ENCODE measurements at regions not wholly inside any gene's neighbourhood (a gene's known extent, or its start where the extent isn't known, plus 50 kb on each side); places are given as distances from the start of the nearest gene placed in this dataset.

GRCh38 chr1:177620636-177621190 is 349.1 kb downstream of the SEC16B start:
- Histone ChIP-seq H3K9me3 (ENCODE audit: control extremely low read depth in 1 of 3, control insufficient read depth in 2 of 3, insufficient read depth in 1 of 3, low read length in 2 of 3) (peaks cover 0 to 2% (median 0%) of the 10 kb centered on the region in 3 donors), H3K4me1 (ENCODE audit: control insufficient read depth in 2 of 2, insufficient read depth in 2 of 2, low read length in 2 of 2) (no peaks in the 10 kb centered on the region), H3K36me3 (replicated peaks in 1 of 2; ENCODE audit: control extremely low read depth in 1 of 2, control insufficient read depth in 1 of 2, extremely low read depth in 1 of 2, insufficient read depth in 2 of 2, low read length in 1 of 2) (no peaks in the 10 kb centered on the region), H3K4me3 (ENCODE audit: control extremely low read depth in 1 of 5, extremely low read depth in 1 of 5, insufficient read depth in 1 of 5, low read depth in 2 of 5, low read length in 4 of 5) (no peak overlapping the region), H3K4me2 (replicated peaks; ENCODE audit: low read depth, low read length, poor library complexity, severe bottlenecking) (no peak overlapping the region), H3K79me2 (ENCODE audit: control insufficient read depth, insufficient read depth, low read length) (no peaks in the 10 kb centered on the region), H3K27ac (ENCODE audit: low read length in 2 of 2) (no peak overlapping the region), H3K9ac (ENCODE audit: low read length) (no peak overlapping the region), H3K27me3 (replicated peaks in 1 of 4; ENCODE audit: control extremely low read depth in 1 of 4, control insufficient read depth in 3 of 4, insufficient read depth in 4 of 4, low read length in 3 of 4) (no peaks in the 10 kb centered on the region), H4K20me1 (ENCODE audit: control insufficient read depth, insufficient read depth, low read length, poor library complexity, severe bottlenecking) (no peaks in the 10 kb centered on the region), H2AFZ (ENCODE audit: insufficient read depth, low read depth, low read length, poor library complexity, severe bottlenecking) (no peak overlapping the region)
- intact Hi-C loops (cut with micrococcal nuclease): no loop called here
- Mint-ChIP-seq H3K9me3 (ENCODE audit: insufficient read depth) (peaks cover 2% of the 10 kb centered on the region), H3K4me3 (no peak overlapping the region), H3K27me3 (no peaks in the 10 kb centered on the region), H3K4me1 (no peaks in the 10 kb centered on the region), H3K27ac (no peak overlapping the region)
- DNase-seq: no peak
- ChIA-PET CTCF (no interaction called here), POLR2A (no interaction called here)
- 79% methylated on average over 2 of the region's 4 CpGs for WGBS (ENCODE audit: insufficient coverage)
- no peak for TF ChIP-seq CTCF (IDR thresholded peaks at IDR 0.05)
- no peak for TF ChIP-seq EZH2 (IDR thresholded peaks at IDR 0.05; ENCODE audit: borderline replicate concordance, insufficient read depth, low read depth, low read length, poor library complexity, severe bottlenecking)
- ATAC-seq (ENCODE audit: low read depth): no peak

- WGBS (ENCODE audit: insufficient coverage): 60% methylated on average over 1 of the region's 3 CpGs
- POLR2A ChIA-PET: no interaction called here
- Mint-ChIP-seq H3K9me3 (ENCODE audit: insufficient read depth) (no peaks in the 10 kb centered on the region), H3K27ac (no peak overlapping the region), H3K4me3 (no peak overlapping the region), H3K27me3 (no peaks in the 10 kb centered on the region), H3K4me1 (no peaks in the 10 kb centered on the region)
- no peak overlapping the region for H2AFZ ChIP-seq (ENCODE audit: insufficient read depth, low read depth, low read length, poor library complexity, severe bottlenecking)
- DNase-seq (no peak), ATAC-seq (ENCODE audit: low read depth) (no peak)
- no peaks in the 10 kb centered on the region for H3K36me3 ChIP-seq (replicated peaks in 1 of 2; ENCODE audit: control extremely low read depth in 1 of 2, control insufficient read depth in 1 of 2, extremely low read depth in 1 of 2, insufficient read depth in 2 of 2, low read length in 1 of 2)
- peaks cover 0 to 8% (median 0%) of the 10 kb centered on the region in 3 donors for H3K9me3 ChIP-seq (ENCODE audit: control extremely low read depth in 1 of 3, control insufficient read depth in 2 of 3, insufficient read depth in 1 of 3, low read length in 2 of 3)
- H3K9ac ChIP-seq (ENCODE audit: low read length): no peak overlapping the region
- TF ChIP-seq EZH2 (IDR thresholded peaks at IDR 0.05; ENCODE audit: borderline replicate concordance, insufficient read depth, low read depth, low read length, poor library complexity, severe bottlenecking): no peak
- no peak for TF ChIP-seq CTCF (IDR thresholded peaks at IDR 0.05)
- no peak overlapping the region for H3K4me3 ChIP-seq (ENCODE audit: control extremely low read depth in 1 of 5, extremely low read depth in 1 of 5, insufficient read depth in 1 of 5, low read depth in 2 of 5, low read length in 4 of 5)
- H3K27ac ChIP-seq (ENCODE audit: low read length in 2 of 2): no peak overlapping the region
- H3K27me3 ChIP-seq (replicated peaks in 1 of 4; ENCODE audit: control extremely low read depth in 1 of 4, control insufficient read depth in 3 of 4, insufficient read depth in 4 of 4, low read length in 3 of 4): no peaks in the 10 kb centered on the region
- H4K20me1 ChIP-seq (ENCODE audit: control insufficient read depth, insufficient read depth, low read length, poor library complexity, severe bottlenecking): no peaks in the 10 kb centered on the region
- intact Hi-C loops (cut with micrococcal nuclease): no loop called here
- H3K4me1 ChIP-seq (ENCODE audit: control insufficient read depth in 2 of 2, insufficient read depth in 2 of 2, low read length in 2 of 2): no peaks in the 10 kb centered on the region
- H3K79me2 ChIP-seq (ENCODE audit: control insufficient read depth, insufficient read depth, low read length): no peaks in the 10 kb centered on the region
- CTCF ChIA-PET: no interaction called here
- H3K4me2 ChIP-seq (replicated peaks; ENCODE audit: low read depth, low read length, poor library complexity, severe bottlenecking): no peak overlapping the region
Observed at GRCh38 chr1:177615251-177615650, 354.6 kb downstream of the SEC16B start.

Data from B cell (primary cell).